HG02852 (cell line): ENCODE measurements at regions not wholly inside any gene's neighbourhood (a gene's known extent, or its start where the extent isn't known, plus 50 kb on each side); places are given as distances from the start of the nearest gene placed in this dataset.
"Not testable (repeated sequence)": the region's sequence is repeated elsewhere in the genome, so short reads cannot be mapped to it uniquely, and the experiment has no call there.

Experiments
- ATAC-seq: cut with Tn5 transposase; IDR thresholded peaks from one replicate; pipeline ENCODE4 v1.9.1; 2021; ENCODE audit warnings: mild to moderate bottlenecking, moderate library complexity; ENCODE audit not compliant: unreplicated experiment

- ATAC-seq = not testable (repeated sequence)
Observed at GRCh38 chr12:73002504-73002903, 730.3 kb downstream of the TRHDE start.

DNA sequence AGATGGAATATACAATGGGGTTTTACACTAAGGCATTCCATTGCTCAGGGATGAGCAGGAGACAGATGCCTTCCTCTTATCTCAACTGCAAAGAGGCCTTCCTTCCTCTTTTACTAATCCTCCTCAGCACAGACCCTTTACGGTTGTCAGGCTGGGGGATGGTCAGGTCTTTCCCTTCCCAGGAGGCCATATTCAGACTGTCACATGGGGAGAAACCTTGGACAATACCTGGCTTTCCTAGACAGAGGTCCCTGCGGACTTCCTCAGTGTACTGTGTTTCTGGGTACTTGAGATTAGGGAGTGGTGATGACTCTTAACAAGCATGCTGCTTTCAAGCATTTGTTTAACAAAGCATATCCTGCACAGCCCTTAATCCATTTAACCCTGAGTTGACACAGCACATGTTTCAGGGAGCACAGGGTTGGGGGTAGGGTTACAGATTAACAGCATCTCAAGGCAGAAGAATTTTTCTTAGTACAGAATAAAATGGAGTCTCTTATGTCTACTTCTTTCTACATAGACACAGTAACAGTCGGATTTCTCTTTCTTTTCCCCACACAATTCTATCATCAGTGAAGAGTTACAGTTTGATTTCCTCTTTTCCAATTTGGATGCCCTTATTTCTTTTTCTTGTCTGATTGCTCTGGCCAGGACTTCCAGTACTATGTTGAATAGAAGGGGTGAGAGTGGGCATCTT is 737.1 kb downstream of the TRHDE start:
- ATAC-seq = not testable (repeated sequence)

- ATAC-seq = no peak
Observed at GRCh38 chr12:73017981-73018380, 745.8 kb downstream of the TRHDE start.

DNA sequence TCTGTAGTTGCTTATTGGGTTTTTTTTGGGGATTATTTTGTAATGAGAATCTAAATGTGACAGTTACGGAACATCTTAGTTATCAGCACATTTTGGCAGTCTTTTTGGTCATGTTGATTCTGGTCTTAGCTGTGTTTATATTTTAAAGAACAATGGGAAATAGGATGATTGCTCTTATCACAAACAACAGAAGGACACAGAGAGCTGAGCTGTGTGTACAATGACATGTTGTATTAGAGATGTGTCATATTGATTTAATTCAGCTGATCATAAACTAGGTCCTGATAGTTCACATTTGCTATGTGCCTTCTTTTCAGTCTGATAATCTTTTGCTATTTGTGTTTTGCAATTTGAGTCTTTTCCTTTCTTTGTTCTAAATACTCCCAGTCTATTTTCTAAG is 781.7 kb downstream of the TRHDE start:
- ATAC-seq = no peak

DNA sequence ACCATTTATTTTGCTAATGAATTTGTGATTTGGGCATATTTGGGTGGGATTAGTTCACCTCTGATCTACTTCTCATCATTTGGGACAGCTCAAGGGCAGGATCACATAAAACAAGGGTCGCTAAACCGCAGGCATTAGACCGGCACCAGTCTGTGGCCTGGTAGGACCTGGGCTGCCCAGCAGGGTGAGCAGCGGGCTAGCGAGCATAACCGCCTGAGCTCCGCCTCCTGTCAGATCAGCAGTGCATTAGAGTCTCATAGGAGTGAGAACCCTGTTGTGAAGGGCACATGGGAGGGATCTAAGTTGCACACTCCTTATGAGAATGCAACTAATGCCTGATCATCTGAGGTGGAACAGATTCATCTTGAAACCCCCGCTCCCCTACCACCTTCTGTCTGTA is 785.3 kb downstream of the TRHDE start:
- no peak for ATAC-seq

GRCh38 chr12:73065913-73066312 is 793.7 kb downstream of the TRHDE start:
- ATAC-seq = no peak

GRCh38 chr12:73067616-73068015 is 795.4 kb downstream of the TRHDE start:
- ATAC-seq = no peak

DNA sequence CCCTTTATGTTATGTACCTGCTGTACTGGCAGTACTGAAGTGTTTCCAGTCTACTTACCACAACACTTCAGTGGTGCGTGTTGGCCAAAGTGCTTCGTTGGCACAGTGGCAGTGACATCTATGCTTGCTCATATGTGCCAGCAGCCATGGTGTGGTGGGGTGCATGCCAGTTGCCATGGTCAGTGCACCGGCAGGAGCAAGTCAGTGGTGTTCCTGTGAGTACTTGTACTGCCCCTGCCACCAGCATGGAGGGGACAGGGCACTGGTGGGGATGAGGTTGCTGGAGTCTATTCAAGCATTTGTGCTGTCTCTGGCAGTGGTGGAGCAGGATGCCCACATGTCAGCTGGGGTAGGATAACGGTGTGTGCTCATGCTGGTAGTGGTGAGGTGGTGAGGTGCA is 800.0 kb downstream of the TRHDE start:
- ATAC-seq = no peak

GRCh38 chr12:73076760-73077159 is 804.6 kb downstream of the TRHDE start:
- ATAC-seq = no peak

DNA sequence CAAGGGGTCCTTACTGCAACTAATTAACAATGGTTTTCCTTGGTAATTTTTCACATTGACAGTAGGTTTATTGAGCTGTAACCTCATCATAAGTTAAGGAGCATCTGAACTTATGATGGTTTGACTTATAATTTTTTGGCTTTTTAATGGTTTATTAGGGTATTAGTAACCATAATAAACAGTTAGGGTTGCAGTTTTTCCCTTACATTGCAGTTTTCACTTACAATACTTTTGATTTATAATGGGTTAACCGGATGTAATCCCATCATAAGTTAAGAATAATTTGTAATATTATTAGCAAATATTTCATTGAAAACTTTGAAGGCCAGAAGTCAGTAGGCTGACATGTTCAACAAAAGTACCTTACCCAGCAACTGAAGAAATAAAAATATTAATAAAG is 811.6 kb downstream of the TRHDE start:
- ATAC-seq = no peak

DNA sequence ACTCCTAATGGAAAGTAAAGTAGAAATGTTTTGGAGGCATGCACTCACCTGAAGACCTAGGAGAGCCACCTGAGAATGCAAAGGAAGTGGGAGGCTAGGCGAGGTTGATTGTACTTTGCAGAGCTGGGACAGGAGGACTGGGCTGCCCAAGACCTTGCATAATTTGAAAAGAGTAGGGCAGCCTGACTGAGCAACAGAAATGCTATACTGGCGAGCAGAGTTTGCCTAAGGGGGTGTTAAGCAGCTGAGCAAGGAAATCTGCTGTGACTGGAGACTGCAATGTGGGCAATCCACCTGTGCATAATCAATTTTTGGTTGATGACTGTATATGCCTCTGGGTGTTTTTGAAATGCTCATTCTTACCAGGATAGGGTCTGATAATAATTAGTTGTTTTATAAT is 834.1 kb downstream of the TRHDE start:
- ATAC-seq = no peak

DNA sequence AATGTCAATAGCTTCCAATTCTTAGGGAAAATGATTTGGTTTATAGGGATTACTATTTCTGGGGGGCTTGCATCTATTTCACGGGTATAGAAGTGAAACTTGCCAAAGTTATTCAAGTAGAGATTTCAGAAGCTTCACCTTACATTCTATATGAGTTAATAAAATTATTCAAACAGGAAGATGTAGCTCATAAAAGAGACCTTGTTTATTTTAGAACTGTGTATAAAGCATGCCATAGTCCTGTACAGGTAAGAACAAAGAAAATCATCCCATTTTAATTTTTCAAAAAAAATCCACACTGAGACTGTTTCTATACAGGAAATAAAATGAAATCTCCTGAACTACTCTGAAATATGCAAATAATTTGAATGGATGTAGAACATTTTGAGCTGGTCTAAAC is 834.7 kb downstream of the TRHDE start:
- no peak for ATAC-seq

DNA sequence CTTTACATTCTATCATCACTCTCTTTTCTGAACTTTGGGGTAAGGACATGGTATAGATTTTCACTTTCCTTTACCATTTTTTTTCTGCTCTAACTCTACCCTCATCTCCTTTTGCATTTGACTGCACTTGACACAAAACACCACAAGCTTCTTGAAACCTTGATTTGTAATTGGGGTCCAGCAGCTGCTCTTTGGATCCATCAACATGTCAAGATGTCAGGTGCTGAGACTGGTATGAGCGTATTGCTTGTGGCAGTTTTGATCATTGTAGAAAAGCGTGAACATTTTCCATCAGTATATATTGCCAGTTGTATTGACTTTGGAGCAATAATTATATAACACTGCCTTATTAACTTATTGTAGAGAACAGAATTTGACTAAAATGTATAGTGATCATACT is 838.6 kb downstream of the TRHDE start:
- ATAC-seq = no peak

DNA sequence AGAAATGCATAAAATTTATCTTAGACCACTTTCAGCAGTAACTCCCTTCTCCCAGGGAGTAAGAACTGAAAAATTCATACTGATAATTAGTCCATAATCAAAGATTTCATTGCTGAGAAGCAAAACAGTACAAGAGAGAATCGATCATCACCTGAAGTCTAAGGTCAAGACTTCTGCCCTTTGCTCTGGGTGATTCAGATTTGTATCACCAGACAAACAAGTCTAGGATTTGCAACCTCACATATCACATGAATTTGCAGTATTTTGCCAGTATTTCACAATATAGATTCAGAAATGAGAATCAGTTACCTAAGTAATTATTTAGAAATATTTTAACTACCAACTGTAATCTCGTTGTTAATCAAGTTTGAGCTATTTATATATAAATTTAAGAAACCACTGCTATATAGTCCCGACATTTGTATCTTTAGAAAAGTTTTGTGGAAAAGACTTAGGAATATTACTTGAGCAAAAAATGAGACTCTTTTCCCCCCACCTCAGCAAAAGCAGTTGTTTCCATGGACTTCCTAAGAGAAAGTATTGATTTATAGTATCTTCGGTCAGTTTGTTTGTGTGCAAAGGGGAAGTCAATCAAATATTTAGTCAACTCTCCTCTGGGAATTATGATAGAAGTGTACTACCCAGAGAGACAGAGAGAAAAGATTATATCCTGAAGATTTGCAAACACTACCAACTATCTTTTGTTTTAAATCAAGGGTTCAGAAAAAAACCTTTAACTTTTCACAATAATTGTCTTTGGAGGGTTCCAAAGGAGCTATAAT is 840.1 kb downstream of the TRHDE start:
- no peak for ATAC-seq

GRCh38 chr12:73124480-73124879 is 852.3 kb downstream of the TRHDE start:
- ATAC-seq = no peak

DNA sequence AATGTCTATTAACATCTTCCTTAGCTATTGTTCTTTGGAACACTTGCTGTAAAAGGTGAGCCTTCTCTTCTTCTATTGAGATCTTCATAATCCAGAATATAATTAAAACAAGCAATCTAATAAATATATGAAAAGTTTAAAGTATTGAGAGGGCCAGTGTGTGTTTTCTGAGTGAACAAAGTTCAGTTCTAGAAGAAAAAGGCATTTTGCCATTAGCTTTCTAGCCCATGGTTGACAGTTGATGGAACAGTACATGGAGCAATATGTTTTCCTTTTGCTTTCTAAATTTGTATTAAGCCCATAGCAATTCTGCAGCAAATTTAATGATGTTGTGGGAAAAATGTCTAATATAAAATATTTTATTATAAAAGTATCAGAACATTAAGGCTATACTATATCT is 853.0 kb downstream of the TRHDE start:
- no peak for ATAC-seq

GRCh38 chr12:73136386-73136785 is 864.2 kb downstream of the TRHDE start:
- ATAC-seq = no peak

DNA sequence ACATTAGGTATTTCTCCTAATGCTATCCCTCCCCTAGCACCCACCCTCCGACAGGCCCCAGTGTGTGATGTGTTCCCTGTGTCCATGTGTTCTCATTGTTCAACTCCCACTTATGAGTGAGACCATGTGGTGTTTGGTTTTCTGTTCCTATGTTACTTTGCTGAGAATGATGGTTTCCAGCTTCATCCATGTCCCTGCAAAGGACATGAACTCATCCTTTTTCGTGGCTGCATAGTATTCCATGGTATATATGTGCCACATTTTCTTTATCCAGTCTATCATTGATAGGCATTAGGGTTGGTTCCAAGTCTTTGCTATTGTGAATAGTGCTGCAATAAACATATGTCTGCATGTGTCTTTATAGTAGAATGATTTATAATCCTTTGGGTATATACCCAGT is 867.5 kb downstream of the TRHDE start:
- ATAC-seq = not testable (repeated sequence)

- no peak for ATAC-seq
Observed at GRCh38 chr12:73158341-73158740, 886.2 kb downstream of the TRHDE start.

DNA sequence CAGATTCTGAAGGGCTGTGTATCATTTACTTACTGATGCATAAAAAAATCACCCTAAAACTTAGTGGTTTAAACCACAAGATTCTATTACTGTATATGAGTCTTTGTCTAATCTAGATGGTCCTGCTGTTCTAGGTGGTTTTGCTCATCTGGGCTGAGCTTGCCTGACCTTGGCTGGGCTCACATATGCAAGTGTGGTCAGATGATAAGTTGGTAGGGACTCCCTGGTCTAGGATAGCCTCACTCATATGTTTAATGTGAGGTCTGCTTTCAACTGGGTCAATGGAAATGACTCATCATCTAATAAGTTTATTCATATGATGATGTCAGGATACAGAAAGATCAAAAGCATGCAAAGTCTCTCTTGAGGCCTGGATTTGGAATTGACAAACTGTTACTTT is 887.8 kb downstream of the TRHDE start:
- no peak for ATAC-seq

GRCh38 chr12:73161970-73162369 is 889.8 kb downstream of the TRHDE start:
- ATAC-seq = no peak

DNA sequence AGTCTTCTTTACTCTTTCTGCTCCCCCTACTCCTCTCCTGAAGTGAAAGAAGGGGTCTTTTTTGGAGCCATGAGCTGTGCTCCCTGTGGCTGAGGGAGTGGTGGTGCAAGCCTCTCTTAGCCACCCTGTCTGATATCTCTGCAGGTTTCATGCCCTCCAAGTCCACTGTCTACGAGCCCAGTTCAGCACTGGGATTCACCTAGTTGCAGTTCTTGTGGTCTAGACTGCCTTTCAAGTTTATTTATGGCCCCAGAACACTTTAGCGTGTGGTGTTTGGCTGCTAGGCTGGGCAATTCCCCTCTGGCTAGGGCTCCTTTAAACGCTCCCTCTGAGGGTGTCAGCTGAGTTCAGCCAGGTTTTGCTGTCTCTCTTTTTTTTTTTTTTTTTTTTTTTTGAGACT is 908.6 kb downstream of the TRHDE start:
- ATAC-seq = no peak

GRCh38 chr12:73181244-73181643 is 909.1 kb downstream of the TRHDE start:
- ATAC-seq = no peak
